GM12873 (cell line): ENCODE measurements at regions not wholly inside any gene's neighbourhood (a gene's known extent, or its start where the extent isn't known, plus 50 kb on each side); places are given as distances from the start of the nearest gene placed in this dataset.

Experiments
- TF ChIP-seq, protein P1 (sequence below): IDR thresholded peaks from 2 replicates; pipeline ENCODE4 v1.5.1; 2012; ENCODE audit warnings: low read depth, mild to moderate bottlenecking, moderate library complexity, low read length, control low read depth; ENCODE audit not compliant: insufficient read depth; ENCODE audit errors: missing control alignments

DNA sequence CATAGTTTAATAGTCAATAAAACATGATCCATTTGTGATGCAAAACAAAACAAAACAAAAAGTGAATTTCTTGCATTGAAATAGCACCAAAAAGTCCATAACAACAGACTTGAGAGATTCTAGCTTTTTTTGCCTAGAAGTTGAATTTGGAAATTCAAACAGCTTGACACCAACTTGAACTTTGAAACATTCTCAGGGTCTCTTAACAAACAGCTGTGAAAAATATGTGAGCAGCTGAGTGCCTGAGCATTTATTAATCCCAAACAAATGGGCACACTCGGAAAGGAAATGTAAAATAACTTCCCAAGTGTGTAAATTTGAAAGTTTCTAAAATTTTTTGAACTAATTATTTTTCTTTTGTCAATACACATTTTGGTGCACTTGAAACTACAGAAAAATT, 56.0 kb upstream of the HMHB1 start:
- TF ChIP-seq, protein P1, sequence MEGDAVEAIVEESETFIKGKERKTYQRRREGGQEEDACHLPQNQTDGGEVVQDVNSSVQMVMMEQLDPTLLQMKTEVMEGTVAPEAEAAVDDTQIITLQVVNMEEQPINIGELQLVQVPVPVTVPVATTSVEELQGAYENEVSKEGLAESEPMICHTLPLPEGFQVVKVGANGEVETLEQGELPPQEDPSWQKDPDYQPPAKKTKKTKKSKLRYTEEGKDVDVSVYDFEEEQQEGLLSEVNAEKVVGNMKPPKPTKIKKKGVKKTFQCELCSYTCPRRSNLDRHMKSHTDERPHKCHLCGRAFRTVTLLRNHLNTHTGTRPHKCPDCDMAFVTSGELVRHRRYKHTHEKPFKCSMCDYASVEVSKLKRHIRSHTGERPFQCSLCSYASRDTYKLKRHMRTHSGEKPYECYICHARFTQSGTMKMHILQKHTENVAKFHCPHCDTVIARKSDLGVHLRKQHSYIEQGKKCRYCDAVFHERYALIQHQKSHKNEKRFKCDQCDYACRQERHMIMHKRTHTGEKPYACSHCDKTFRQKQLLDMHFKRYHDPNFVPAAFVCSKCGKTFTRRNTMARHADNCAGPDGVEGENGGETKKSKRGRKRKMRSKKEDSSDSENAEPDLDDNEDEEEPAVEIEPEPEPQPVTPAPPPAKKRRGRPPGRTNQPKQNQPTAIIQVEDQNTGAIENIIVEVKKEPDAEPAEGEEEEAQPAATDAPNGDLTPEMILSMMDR = no peak

DNA sequence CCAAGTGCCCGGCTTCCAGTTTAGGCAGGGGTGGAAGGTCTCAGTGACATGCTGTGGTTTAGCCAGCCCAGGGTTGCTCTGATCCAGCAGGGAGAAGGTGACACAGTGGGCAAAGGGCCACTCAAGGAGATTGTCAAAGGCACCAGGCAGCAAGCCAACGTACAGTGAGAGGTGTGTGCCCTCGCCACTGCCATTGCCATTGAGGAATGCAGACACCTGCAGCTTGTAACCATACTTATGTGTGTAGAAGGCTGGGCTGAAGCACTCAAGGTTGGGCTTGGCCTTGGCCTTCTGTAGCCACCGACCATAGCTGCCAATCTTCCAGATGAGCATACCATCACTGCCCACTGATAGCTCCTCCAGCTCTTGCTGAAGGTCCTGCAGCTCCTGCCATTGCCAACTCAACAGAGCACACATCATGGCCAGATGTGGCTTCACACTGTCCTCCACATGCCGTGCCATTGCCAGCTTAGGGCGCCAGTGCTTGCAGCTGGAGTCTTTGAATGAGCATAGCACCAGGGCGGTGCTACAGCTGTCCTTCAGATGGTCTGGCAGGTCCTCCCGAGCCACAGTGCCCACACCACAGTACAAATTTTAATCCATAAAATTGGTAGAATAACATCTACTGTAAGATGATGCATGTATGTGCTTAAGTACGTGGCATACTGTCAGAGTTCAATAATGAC, 59.7 kb upstream of the HMHB1 start:
- TF ChIP-seq, protein P1 = no peak

DNA sequence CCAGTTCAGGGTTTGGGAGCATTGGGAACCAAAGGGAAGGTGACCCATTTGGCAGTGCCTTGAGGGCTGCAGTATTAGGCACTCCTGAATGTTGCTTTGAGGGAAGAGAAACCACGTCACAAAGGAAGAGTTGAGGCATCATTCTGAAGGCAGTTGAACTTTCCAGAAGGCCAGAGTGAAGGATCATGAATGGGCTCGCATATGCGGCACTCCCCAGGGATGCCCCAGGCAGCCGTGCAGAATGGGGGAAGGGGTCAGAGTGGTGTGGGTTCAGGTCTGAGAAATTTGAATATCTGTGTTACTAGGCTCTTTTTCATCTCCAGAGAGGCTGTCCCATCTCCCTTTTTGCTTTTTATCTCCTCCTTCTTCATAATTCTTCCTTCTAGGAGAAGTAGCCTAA, 60.6 kb upstream of the HMHB1 start:
- TF ChIP-seq, protein P1 = no peak

DNA sequence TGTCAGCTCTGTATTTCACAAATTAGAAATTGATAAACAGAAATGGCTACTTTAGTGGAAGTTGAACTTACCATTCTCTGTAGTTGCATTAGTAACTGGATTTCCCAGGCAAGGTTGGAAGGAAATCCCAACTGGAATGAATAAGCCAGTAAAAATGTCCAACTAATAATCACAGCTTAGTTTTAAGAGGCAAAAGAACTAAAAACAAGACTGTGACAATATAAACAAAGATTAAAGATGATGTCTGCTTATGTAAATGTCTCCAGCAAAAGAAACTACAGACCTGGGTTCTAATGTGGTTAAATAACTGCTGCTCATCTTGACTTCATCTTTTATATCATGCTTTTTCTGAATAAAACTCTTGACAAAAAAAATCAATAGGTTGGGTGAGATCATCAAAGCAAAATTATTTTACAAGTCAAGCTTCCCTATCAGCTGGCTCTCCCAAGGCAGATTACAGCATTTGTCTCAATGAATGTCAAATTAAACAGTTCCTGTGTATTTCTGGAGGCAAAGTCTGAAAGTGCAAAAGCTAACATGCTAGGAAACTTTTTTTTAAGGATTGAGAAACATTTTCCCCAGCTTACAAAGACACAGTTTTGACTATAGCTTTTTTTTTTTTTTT, 62.3 kb upstream of the HMHB1 start:
- TF ChIP-seq, protein P1 = no peak

DNA sequence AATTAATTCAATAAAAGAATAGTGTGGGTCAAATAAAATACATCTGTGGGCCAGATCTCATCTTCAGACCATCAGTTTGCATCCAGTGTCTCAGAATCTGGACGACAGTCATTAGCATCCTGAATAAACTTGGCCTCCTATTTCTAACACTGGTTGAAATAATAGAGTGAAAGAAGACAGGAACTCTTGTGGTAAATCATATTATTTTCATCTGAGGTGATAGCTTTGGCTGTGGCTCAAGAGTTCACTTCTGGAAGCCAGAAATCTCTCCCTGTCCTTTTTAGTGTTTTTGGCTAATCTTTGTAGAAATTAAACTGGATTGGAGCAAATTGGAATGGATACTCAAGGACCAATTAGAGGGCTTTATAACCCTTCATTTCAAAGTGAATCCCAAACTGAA, 63.4 kb upstream of the HMHB1 start:
- TF ChIP-seq, protein P1 = no peak

DNA sequence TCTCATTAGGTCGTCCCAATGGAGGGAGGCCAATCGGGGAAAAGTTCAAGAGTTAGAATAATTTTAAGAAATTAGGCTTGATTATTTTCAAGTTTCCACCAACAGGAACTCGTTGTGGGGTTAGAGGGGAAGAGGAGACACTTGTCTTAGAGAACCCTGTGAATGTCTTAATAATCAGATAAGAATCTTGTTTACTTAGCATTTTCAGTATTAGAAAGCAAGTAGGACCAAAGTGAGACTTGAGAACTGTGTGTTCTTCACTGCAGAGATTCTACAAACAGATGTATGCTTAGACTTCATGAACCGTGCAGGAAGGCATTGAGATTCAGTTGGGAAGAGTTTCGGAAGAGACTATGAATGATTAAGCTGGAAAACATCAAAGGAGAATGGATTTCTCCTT, 69.0 kb upstream of the HMHB1 start:
- TF ChIP-seq, protein P1 = no peak

DNA sequence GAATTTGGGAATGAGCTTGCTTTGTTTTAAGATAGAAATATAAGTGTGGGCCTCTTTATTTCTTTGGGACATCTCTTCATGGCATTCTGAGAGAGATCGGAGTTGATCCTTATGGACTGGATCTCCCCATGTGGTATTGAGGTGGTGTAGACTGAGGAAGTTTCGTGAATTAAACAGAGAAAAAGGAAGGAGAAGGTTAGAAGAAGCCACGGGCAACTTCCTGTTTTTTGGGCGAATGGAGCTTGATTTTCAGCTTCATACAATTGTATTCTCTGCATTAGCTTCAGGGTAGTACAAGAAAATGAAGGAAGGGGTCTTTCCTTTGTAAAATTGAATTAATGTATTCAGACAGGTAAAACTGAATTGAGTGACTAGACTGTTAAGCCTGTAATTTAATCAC, 70.5 kb upstream of the HMHB1 start:
- TF ChIP-seq, protein P1 = no peak
